Loucy (cell line): ENCODE measurements at regions not wholly inside any gene's neighbourhood (a gene's known extent, or its start where the extent isn't known, plus 50 kb on each side); places are given as distances from the start of the nearest gene placed in this dataset.

Experiments used
- CTCF ChIP-seq: fragments of 200-600 bp; sonication (generic); conservative IDR thresholded peaks from 2 replicates; pipeline ENCODE4 v1.5.1; 2014; ENCODE audit warnings: mild to moderate bottlenecking, antibody characterized with exemption, low read length
- EZH2phosphoT487 ChIP-seq: fragments of 200-600 bp; IDR thresholded peaks from 2 replicates; pipeline ENCODE4 v1.6.1; 2018; ENCODE audit warnings: antibody characterized with exemption, mild to moderate bottlenecking, moderate library complexity, borderline replicate concordance

GRCh38 chr2:15096873-15097272 is 464.3 kb downstream of the NBAS start:
- TF ChIP-seq CTCF: no peak
- TF ChIP-seq EZH2phosphoT487: no peak
